MG63 (cell line): ENCODE measurements at regions not wholly inside any gene's neighbourhood (a gene's known extent, or its start where the extent isn't known, plus 50 kb on each side); places are given as distances from the start of the nearest gene placed in this dataset.
"Not testable (repeated sequence)": the region's sequence is repeated elsewhere in the genome, so short reads cannot be mapped to it uniquely, and the experiment has no call there.

Experiments
- DNase-seq: peaks from one replicate; pipeline ENCODE4 v3.0.0-alpha.2; 2020
- H3K27me3 ChIP-seq: fragments of 250-450 bp; sonication (Bioruptor Pico); 2 replicates; pipeline ENCODE4 v1.5.1; 2020; ENCODE audit warnings: mild to moderate bottlenecking, moderate library complexity
- H3K36me3 ChIP-seq: fragments of 250-450 bp; sonication (Bioruptor Pico); 2 replicates; pipeline ENCODE4 v1.5.1; 2020; ENCODE audit warnings: mild to moderate bottlenecking, moderate library complexity
- H3K4me3 ChIP-seq: fragments of 250-450 bp; sonication (Bioruptor Pico); 2 replicates; pipeline ENCODE4 v1.5.1; 2020; ENCODE audit warnings: mild to moderate bottlenecking, moderate library complexity
- H3K9me3 ChIP-seq: fragments of 250-450 bp; sonication (Bioruptor Pico); 2 replicates; pipeline ENCODE4 v1.5.1; 2020; ENCODE audit warnings: mild to moderate bottlenecking, moderate library complexity

GRCh38 chr11:22567759-22568158 is 57.9 kb downstream of the FANCF start:
- DNase-seq, result no peak
- Histone ChIP-seq H3K4me3 (no peak overlapping the region), H3K9me3 (no peaks in the 10 kb centered on the region), H3K27me3 (no peaks in the 10 kb centered on the region), H3K36me3 (no peaks in the 10 kb centered on the region)

GRCh38 chr11:22566293-22566692 is 59.3 kb downstream of the FANCF start:
- DNase-seq, result no peak
- Histone ChIP-seq H3K9me3 (no peaks in the 10 kb centered on the region), H3K27me3 (no peaks in the 10 kb centered on the region), H3K36me3 (no peaks in the 10 kb centered on the region), H3K4me3 (no peak overlapping the region)

- H3K27me3 ChIP-seq, result no peaks in the 10 kb centered on the region
- H3K4me3 ChIP-seq, result no peak overlapping the region
- H3K9me3 ChIP-seq, result no peaks in the 10 kb centered on the region
- H3K36me3 ChIP-seq, result no peaks in the 10 kb centered on the region
- no peak for DNase-seq
Observed at GRCh38 chr11:22561283-22561682, 64.3 kb downstream of the FANCF start.

- Histone ChIP-seq H3K36me3 (no peaks in the 10 kb centered on the region), H3K27me3 (no peaks in the 10 kb centered on the region), H3K4me3 (no peak overlapping the region), H3K9me3 (no peaks in the 10 kb centered on the region)
- DNase-seq, result no peak
Observed at GRCh38 chr11:22559416-22559815, 66.2 kb downstream of the FANCF start.

- H3K4me3 ChIP-seq, result no peak overlapping the region
- no peak for DNase-seq
- H3K27me3 ChIP-seq, result no peaks in the 10 kb centered on the region
- H3K9me3 ChIP-seq, result no peaks in the 10 kb centered on the region
- no peaks in the 10 kb centered on the region for H3K36me3 ChIP-seq
Observed at GRCh38 chr11:22558664-22559063, 67.0 kb downstream of the FANCF start.

- H3K27me3 ChIP-seq, result no peaks in the 10 kb centered on the region
- H3K36me3 ChIP-seq, result no peaks in the 10 kb centered on the region
- DNase-seq, result no peak
- no peak overlapping the region for H3K4me3 ChIP-seq
- H3K9me3 ChIP-seq, result no peaks in the 10 kb centered on the region
Observed at GRCh38 chr11:22556381-22556780, 69.2 kb downstream of the FANCF start.

GRCh38 chr11:22555881-22556280 is 69.7 kb downstream of the FANCF start:
- H3K36me3 ChIP-seq, result no peaks in the 10 kb centered on the region
- no peak for DNase-seq
- H3K4me3 ChIP-seq, result no peak overlapping the region
- no peaks in the 10 kb centered on the region for H3K9me3 ChIP-seq
- no peaks in the 10 kb centered on the region for H3K27me3 ChIP-seq

GRCh38 chr11:22554221-22554620 is 71.4 kb downstream of the FANCF start:
- Histone ChIP-seq H3K27me3 (no peaks in the 10 kb centered on the region), H3K4me3 (no peak overlapping the region), H3K36me3 (no peaks in the 10 kb centered on the region), H3K9me3 (no peaks in the 10 kb centered on the region)
- DNase-seq, result no peak

- no peaks in the 10 kb centered on the region for H3K36me3 ChIP-seq
- H3K4me3 ChIP-seq, result no peak overlapping the region
- H3K27me3 ChIP-seq, result no peaks in the 10 kb centered on the region
- no peaks in the 10 kb centered on the region for H3K9me3 ChIP-seq
- no peak for DNase-seq
Observed at GRCh38 chr11:22552885-22553284, 72.7 kb downstream of the FANCF start.

GRCh38 chr11:22546746-22547145 is 78.9 kb downstream of the FANCF start:
- no peak overlapping the region for H3K4me3 ChIP-seq
- no peaks in the 10 kb centered on the region for H3K9me3 ChIP-seq
- DNase-seq, result no peak
- no peaks in the 10 kb centered on the region; the same call in 1 of the 2 replicates for H3K27me3 ChIP-seq
- H3K36me3 ChIP-seq, result no peaks in the 10 kb centered on the region

- Histone ChIP-seq H3K36me3 (no peaks in the 10 kb centered on the region), H3K9me3 (no peaks in the 10 kb centered on the region), H3K27me3 (no peaks in the 10 kb centered on the region; the same call in 1 of the 2 replicates), H3K4me3 (no peak overlapping the region)
- no peak for DNase-seq
Observed at GRCh38 chr11:22543261-22543660, 82.4 kb downstream of the FANCF start.

- Histone ChIP-seq H3K9me3 (no peaks in the 10 kb centered on the region), H3K4me3 (no peak overlapping the region), H3K36me3 (no peaks in the 10 kb centered on the region), H3K27me3 (no peaks in the 10 kb centered on the region)
- no peak for DNase-seq
Observed at GRCh38 chr11:22539821-22540256, 85.8 kb downstream of the FANCF start.

- H3K27me3 ChIP-seq, result no peaks in the 10 kb centered on the region
- H3K36me3 ChIP-seq, result no peaks in the 10 kb centered on the region
- H3K4me3 ChIP-seq, result no peak overlapping the region
- DNase-seq, result no peak
- H3K9me3 ChIP-seq, result no peaks in the 10 kb centered on the region
Observed at GRCh38 chr11:22536071-22536470, 89.6 kb downstream of the FANCF start.

GRCh38 chr11:22528612-22529429 is 96.8 kb downstream of the FANCF start:
- H3K9me3 ChIP-seq, H3K4me3 ChIP-seq, H3K27me3 ChIP-seq, H3K36me3 ChIP-seq, DNase-seq: not testable (repeated sequence)

- H3K9me3 ChIP-seq, result no peaks in the 10 kb centered on the region
- H3K27me3 ChIP-seq, result no peaks in the 10 kb centered on the region
- no peaks in the 10 kb centered on the region for H3K36me3 ChIP-seq
- DNase-seq, result no peak
- no peak overlapping the region for H3K4me3 ChIP-seq
Observed at GRCh38 chr11:22522225-22522624, 103.4 kb downstream of the FANCF start.

- peak; percentile 26 for DNase-seq
- Histone ChIP-seq H3K27me3 (no peaks in the 10 kb centered on the region), H3K4me3 (no peak overlapping the region), H3K9me3 (no peaks in the 10 kb centered on the region), H3K36me3 (no peaks in the 10 kb centered on the region)
Observed at GRCh38 chr11:22521226-22521625, 104.4 kb downstream of the FANCF start.

GRCh38 chr11:22520521-22520920 is 105.1 kb downstream of the FANCF start:
- Histone ChIP-seq H3K36me3 (no peaks in the 10 kb centered on the region), H3K9me3 (no peaks in the 10 kb centered on the region), H3K4me3 (no peak overlapping the region), H3K27me3 (no peaks in the 10 kb centered on the region)
- DNase-seq, result no peak

GRCh38 chr11:22518344-22518743 is 107.3 kb downstream of the FANCF start:
- H3K9me3 ChIP-seq, H3K4me3 ChIP-seq, H3K27me3 ChIP-seq, H3K36me3 ChIP-seq, DNase-seq: not testable (repeated sequence)
